Pancreas (tissue), 10 donors: ENCODE measurements at regions not wholly inside any gene's neighbourhood (a gene's known extent, or its start where the extent isn't known, plus 50 kb on each side); places are given as distances from the start of the nearest gene placed in this dataset.

Source experiments
- ATAC-seq, 4 donors: fragments of 200-7000 bp; cut with Tn5 transposase; one replicate each; pipeline versions ENCODE4 v1.8.0 to v1.9.1; 2020; ENCODE audit warnings: mild to moderate bottlenecking in 4 of 4, moderate library complexity in 4 of 4
- DNase-seq, 6 donors: peaks; one replicate each; pipeline ENCODE4 v3.0.0-alpha.2; 2020
- FAIRE-seq: peaks from 2 replicates; lab custom pipeline; 2012; peaks lifted over from hg19 to GRCh38; lab: Jason Lieb, UNC
- H3K27ac ChIP-seq, 4 donors: fragments of 200-600 bp; sonication (generic); 1 replicate in 3 of 4; 2 replicates in 1 of 4; pipeline versions ENCODE4 v1.5.0 to v1.8.0; 2020
- H3K27me3 ChIP-seq, 4 donors: fragments of 200-600 bp; one replicate each; pipeline ENCODE4 v1.8.0; 2021
- H3K36me3 ChIP-seq, 3 donors: fragments of 200-600 bp; sonication (generic) in 1 of 3; one replicate each; pipeline versions ENCODE4 v1.5.0 to v1.8.0; 2020 to 2021
- H3K4me1 ChIP-seq, 3 donors: fragments of 200-600 bp; one replicate each; pipeline ENCODE4 v1.8.0; 2021
- H3K4me3 ChIP-seq, 4 donors: fragments of 200-600 bp; sonication (generic) in 2 of 4; one replicate each; pipeline versions ENCODE4 v1.5.0 to v1.8.0; 2020 to 2021
- H3K9me3 ChIP-seq, 4 donors: fragments of 200-600 bp; one replicate each; pipeline ENCODE4 v1.8.0; 2021
- CTCF ChIP-seq, 4 donors: fragments of 200-600 bp; sonication (generic) in 3 of 4; IDR thresholded peaks; one replicate each; pipeline versions ENCODE4 v1.5.0 to v1.8.0; 2021; ENCODE audit warnings: antibody characterized with exemption in 4 of 4
- WGBS, 2 donors: extraction: QIAGEN DNeasy Blood & Tissue Kit; methylation state at CpG; one replicate each; pipeline ENCODE4 v1.1.7; 2013; 5-methylcytosine and 5-hydroxymethylcytosine counted together
- intact Hi-C, 3 donors: fragments of 100-400 bp; cut with DNase I; formaldehyde crosslinking; loops; one replicate each; pipeline versions ENCODE4 v1.11.1 to v1.14.2; 2022
- donor health status: healthy with polysubstance abuse.
- donor health status: DM: no; HTN: no; CAD: no; lungs with moderate emphysema.
- donor health status: DM: no; HTN: no; CAD: no.
- donor health status: control.
- donor health status: control.
- donor health status: Bipolar disorder and iron deficiency.
- donor health status: DM: yes; HTN: yes; CAD: no.
- donor health status: DM: no; HTN: no; CAD: no.
- donor health status: DM: no; HTN: no; CAD: no.
- donor health status: DM: yes; HTN: yes; CAD: no.

GRCh38 chr14:58794993-58795762, 157.4 kb downstream of the DACT1 start:
- peak in 1 of 4 donors; percentile 43 for ATAC-seq
- Histone ChIP-seq H3K27me3 (no peaks in the 10 kb centered on the region), H3K4me1 (peaks cover 5 to 19% (median 16%) of the 10 kb centered on the region in 3 donors), H3K9me3 (no peaks in the 10 kb centered on the region), H3K36me3 (no peaks in the 10 kb centered on the region), H3K27ac (peak overlapping the region in 1 of 4 donors; percentile 55), H3K4me3 (no peak overlapping the region)
- TF ChIP-seq CTCF (IDR thresholded peaks at IDR 0.05) = no peak
- DNase-seq = no peak
- intact Hi-C loops = no loop called here
- peak; percentile 5 for FAIRE-seq
- 42 to 49% methylated on average over 5 of the region's 5 CpGs for WGBS, 2 donors

- Histone ChIP-seq H3K9me3 (no peaks in the 10 kb centered on the region), H3K4me3 (no peak overlapping the region), H3K36me3 (no peaks in the 10 kb centered on the region), H3K4me1 (peaks cover 5 to 19% (median 16%) of the 10 kb centered on the region in 3 donors), H3K27me3 (no peaks in the 10 kb centered on the region), H3K27ac (peak overlapping the region in 1 of 4 donors; percentile 55)
- intact Hi-C loops = no loop called here
- no peak for FAIRE-seq
- peak in 3 of 4 donors; percentile 74 to 78 (median 74) for ATAC-seq
- TF ChIP-seq CTCF (IDR thresholded peaks at IDR 0.05) = no peak
- no peak for DNase-seq
- 36 to 38% methylated on average over 5 of the region's 5 CpGs for WGBS, 2 donors
These were observed 158.7 kb downstream of the DACT1 start for GRCh38 chr14:58796242-58797009.

GRCh38 chr14:58797010-58797429, 159.3 kb downstream of the DACT1 start:
- FAIRE-seq = no peak
- H3K4me3 ChIP-seq = no peak overlapping the region
- intact Hi-C loops = no loop called here
- no peak overlapping the region for H3K27ac ChIP-seq
- no peaks in the 10 kb centered on the region for H3K9me3 ChIP-seq
- WGBS, 2 donors = 75 to 83% methylated on average over 4 of the region's 4 CpGs
- no peak for TF ChIP-seq CTCF (IDR thresholded peaks at IDR 0.05)
- DNase-seq = no peak
- H3K27me3 ChIP-seq = no peaks in the 10 kb centered on the region
- no peaks in the 10 kb centered on the region for H3K36me3 ChIP-seq
- peak in 2 of 4 donors; percentile 52 to 75 for ATAC-seq
- H3K4me1 ChIP-seq = peaks cover 5 to 19% (median 16%) of the 10 kb centered on the region in 3 donors

GRCh38 chr14:58798173-58798572, 160.4 kb downstream of the DACT1 start:
- no peak for DNase-seq
- no peak for ATAC-seq
- TF ChIP-seq CTCF (IDR thresholded peaks at IDR 0.05) = no peak
- H3K27me3 ChIP-seq = no peaks in the 10 kb centered on the region
- no peak overlapping the region for H3K27ac ChIP-seq
- intact Hi-C loops = no loop called here
- no peak for FAIRE-seq
- H3K4me3 ChIP-seq = no peak overlapping the region
- no peaks in the 10 kb centered on the region for H3K36me3 ChIP-seq
- peaks cover 5 to 19% (median 16%) of the 10 kb centered on the region in 3 donors for H3K4me1 ChIP-seq
- WGBS, 2 donors = 78% methylated on average over 5 of the region's 5 CpGs
- H3K9me3 ChIP-seq = no peaks in the 10 kb centered on the region
